Kasumi-1 (cell line): ENCODE measurements at regions not wholly inside any gene's neighbourhood (a gene's known extent, or its start where the extent isn't known, plus 50 kb on each side); places are given as distances from the start of the nearest gene placed in this dataset.

Experiments used
- DNase-seq, 2 experiments: peaks; one replicate each; lab custom pipeline; 2025; lab: John Stamatoyannopoulos, UW

DNA sequence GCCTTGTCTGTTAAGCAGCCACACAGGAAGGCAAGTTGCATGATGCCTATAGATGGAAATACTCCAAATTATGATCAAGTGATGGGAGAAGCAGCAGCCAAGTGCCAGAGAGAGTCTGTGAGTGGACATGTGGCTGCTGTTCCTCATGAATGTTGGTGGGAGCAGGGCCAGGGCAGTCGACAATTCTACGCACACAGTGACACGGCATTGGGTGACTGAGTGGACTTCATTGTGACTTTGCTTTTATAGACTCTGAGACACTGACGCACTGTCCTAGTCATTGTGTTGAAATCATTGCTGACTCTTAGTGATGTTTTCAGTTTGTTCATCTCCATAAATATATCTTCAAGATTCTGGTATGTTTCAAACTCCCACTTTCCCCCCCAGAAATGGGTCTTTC is 246.3 kb upstream of the SEMA6D start:
- no peak for DNase-seq

DNA sequence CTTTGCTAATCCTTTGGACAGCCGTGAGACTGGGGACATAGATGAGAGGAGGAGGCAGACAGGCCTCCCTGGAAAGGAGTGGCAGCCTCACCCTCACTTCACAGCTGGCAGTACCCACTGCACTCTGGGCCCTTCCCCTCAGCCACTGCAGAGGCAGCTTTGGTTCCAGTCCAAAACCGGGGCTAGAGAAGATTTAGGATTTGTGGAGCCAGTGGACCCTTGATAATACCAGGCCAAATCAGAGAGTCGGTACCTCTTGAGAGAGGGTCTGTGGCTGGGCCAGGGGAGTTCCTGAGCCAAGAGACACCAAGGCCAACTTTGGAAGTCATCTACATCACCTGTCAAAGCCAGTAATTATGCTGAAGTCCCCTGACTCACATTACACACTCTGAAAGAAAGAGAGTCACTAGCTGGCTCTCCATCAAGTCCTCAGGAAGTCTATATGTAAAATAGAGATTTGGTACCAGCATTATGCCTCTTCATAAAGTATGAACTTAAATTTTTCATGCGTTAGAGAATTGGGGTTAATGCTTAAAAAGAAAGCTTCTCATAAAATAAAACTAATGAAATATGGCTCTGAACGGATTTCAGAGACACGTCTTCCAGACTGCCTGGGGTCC is 244.1 kb upstream of the SEMA6D start:
- DNase-seq, result no peak

DNA sequence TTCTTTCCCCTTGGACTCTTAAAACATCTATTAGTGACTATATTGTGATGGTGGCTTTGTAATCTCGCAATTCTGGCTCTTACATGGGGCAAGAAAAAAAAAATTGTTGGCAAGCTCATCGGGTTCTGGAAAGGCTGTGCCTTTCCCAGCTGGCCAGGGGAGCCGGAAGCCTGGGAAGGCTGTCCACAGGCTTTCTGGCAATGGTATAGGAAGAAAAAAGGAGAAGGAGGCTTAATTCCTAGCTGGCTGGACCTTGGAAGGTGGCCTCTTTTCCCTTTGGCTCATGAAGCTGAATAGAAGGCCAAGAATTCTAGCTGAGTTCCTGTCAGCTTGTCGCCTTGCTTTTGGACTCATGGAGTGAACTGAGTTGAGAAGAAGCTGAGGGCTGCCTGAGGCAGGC is 243.5 kb upstream of the SEMA6D start:
- no peak for DNase-seq

DNA sequence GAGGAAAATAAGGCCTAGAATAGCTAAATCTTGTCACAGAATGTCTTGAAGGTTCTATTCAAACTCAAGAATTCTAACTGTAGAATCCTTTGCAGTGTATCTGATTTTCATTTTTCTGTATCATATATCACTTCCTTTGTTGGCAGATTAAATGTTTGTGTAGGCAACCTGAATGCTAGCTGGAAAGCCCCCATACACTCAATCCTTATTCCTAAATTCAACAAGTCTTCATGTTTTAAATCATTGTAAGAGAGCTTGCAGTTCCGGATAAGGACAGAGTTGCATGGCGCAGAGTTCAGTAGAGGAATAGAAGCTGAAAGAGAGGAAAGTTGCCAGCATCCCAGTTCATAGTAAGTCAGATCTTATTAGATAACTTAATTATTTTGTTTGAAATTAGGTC is 242.0 kb upstream of the SEMA6D start:
- DNase-seq, result no peak

DNA sequence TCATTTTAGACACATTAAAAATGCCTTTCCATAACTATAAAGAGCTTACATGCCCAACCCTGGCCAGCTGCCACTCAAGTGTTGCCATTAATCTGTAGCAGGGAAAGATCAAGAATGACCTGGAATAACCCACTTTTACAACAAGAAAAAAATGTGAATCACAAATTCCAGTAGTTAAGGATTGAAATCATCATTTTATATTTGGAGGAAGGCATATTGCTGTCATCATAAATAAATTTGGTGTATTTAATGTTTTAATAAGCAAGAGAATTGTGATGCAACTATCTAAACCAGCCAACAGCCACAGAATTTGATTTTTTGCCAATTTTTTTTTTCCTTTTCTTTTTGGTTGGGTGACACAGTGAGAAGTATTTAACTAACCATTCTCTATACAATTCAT is 240.0 kb upstream of the SEMA6D start:
- DNase-seq, result no peak

DNA sequence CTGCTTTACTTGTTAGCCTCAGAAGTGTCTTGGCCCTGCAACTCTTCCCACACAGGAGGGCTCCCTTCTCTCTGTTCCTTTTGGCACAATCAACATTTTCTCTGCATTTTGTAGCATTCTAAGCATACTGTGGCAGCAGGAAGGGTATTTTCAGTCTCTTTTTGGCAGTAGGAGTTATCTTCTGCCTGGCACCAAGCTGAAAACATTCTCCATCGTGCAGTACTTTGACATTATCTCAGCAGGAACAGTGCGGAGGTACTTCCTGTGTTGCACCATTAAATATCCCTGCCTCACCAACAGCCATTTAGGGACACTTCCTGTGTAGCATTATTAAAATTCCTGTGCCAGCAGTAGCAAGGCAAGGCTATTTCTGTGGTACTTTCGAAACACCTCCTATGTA is 233.2 kb upstream of the SEMA6D start:
- peak in 1 of 2 experiments; percentile 28 for DNase-seq

DNA sequence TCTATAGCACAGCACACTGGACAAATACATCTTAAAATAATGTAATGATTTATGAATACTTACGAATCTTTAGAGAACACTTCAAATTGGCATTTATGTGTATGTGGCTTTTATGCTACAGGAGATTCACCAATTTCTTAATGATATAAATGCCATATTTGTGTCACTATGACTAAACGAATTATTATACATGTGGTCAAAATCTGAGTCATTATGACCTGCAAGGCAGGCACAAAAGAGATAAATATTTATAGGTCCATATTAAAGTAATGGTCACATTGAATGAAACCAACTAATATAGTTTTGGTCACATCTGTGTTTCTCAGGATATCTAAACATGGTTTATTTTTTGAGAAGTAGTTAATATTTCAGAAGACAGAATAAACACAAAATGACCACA is 232.3 kb upstream of the SEMA6D start:
- DNase-seq, result no peak

DNA sequence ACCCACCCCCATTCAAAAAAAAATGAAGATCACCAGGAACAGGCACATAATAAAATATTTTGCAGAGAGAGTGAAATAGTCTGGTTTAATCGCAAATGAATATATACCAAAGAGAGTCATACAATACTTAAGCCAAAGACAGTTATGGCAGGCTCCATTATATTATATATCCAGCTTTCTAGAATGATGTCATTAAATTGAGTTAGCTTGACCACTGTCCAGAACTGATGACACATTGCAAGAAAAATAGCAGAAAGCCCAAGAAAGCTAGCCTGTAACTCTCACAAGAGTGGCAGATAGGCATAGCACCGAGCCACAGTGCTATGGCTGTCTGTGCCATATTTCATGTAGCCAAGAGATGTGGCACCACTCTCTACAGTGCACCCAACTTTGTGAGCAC is 231.9 kb upstream of the SEMA6D start:
- no peak for DNase-seq

DNA sequence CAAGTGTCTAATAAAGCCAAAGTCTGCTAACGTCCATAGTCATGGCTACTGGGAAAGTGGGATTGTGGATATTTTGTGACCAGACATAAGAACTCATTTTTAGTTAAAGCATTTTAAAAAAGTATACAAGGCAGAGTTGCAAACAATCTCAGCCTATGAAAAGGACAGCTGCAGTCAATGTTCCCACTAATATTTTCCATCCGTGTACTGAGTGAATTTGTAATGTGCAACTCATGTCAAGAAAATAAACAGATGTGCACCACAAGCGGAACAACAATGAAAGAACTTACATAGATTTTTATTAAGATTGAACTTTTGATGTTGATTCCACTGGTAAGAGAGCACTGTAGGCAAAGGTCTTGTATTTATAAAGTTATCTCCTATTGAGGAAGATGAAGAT is 231.3 kb upstream of the SEMA6D start:
- no peak for DNase-seq

DNA sequence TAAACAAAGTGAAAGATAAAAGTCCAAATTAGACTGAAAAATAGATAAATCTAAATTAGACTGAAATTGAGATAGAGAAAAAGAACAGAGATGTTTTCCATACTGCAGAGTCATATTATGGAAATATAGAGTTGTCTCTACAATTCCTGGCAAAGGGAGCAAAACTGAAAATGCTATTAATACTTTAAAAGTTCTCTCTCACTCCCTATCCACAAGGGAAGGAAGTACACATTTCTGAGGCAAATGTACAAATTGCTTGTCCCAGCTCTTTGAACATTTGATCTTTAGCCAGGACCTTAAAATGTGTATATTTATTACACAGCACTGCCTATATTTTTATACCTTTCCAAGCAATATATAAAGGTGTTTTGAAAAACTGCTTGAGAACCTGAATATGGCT is 225.1 kb upstream of the SEMA6D start:
- no peak for DNase-seq

DNA sequence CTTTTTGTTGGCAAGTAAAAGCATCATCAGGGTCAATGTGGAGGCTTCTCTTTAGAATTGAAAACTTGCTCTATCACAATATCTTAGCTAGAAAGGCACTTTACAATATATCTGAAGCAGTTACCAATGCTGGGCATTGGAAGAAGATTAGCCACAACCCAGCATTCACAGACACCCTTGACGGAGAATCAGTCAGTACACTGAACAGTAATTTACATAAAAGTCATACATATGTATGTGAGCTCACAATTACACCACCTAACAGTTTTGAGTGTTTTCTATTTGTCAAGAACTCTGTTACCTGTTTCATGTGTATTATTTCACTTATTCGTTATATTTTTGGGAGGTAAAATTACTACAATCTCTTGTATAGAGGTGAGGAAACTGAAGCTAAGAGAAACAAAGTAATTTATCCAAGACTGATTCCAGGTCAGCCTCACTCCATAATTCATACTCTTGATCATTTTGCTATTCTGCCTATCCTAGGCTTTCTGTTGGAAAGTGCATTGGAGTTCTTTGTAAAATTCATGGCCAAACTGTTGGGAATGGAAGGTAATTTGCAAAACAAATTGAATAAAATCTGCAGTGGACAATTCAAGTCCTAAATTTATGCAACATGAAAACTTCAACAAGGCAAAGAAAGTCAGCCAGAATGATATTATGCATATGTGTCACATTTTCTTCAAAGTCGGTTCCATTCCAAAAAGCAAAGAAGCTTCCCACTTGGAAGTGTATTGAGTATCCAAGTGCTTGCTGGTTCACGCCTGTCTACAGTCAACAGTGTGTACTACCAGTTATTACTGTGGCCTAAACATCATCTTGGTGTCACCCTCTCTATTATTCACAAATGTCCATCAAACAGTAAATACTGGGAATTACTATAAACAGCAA is 223.7 kb upstream of the SEMA6D start:
- DNase-seq, result no peak

DNA sequence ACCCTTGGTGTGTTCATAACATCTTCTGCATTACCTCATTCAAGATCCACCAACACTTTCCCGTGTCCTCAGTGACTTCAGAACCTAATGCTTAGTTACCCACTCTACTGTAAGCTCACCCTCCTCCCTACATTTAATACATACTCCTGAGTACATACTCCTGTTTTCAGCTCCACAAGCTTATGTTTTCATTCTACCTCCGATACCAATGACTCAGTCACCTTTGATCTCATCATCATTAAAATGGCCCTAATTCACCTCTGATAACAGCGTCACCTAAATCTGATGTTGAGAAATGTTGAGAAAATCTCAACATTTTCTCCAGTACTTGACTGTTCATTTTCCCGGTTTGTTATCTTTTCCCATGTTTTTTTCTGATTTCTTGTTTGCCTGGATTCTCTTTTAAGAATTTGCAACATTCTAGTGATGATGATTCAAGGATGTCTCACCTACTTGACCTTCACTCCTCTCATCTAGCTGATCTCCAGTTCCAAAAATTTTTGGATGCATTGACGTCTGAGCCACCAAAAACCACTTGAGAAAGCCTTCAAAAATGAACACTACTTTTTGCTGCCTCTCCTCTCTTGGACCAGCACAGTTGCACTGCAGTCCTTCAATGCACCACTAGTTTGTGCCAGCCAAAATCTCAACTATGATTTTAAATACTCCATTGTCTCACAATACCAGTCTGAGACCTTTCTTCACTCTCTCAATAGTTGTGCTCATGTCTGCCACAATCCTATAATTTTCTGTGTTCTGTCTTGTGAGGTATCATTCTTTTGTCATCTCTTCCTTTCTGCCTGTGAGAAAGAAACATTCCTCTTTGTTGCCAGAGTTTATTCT is 220.7 kb upstream of the SEMA6D start:
- peak; percentile 7 to 12 for DNase-seq

DNA sequence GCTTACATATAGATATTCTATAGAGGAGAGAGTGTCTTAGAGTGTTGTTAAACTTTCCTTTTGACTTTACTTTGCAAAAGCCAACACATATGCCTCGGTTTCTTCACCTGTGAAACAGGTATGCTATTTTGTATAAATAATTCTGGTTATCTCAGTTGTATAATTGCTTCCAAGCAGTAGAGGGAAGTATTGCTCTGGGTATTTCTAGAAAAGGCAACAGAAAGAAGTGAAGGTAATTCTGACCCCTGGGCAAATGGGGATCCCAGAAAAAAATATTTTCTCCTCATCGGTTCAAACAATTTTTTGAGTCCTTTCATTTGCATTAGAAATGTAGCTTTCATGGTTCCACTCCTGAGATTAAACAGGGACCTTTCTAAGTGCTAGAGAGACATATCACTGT is 216.5 kb upstream of the SEMA6D start:
- DNase-seq, result peak in 1 of 2 experiments; percentile 4

DNA sequence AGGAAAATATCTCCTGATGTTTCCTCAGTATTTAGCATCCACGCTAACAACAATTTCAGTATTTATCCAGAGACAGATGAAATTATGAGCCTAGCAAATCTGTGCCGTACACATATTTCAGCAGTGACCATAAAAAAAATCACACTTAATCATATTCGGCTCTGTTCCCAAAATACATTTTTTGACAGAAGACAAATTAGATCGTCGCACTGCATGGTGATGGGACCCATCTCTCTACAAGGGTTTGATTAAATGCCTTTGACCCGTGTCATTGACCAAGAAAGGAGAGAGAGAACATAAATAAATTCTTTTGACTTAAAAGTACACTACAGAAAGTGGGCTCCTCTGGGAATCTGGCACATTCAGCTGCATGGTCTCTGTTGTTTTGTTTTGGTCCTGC is 215.3 kb upstream of the SEMA6D start:
- DNase-seq, result no peak

DNA sequence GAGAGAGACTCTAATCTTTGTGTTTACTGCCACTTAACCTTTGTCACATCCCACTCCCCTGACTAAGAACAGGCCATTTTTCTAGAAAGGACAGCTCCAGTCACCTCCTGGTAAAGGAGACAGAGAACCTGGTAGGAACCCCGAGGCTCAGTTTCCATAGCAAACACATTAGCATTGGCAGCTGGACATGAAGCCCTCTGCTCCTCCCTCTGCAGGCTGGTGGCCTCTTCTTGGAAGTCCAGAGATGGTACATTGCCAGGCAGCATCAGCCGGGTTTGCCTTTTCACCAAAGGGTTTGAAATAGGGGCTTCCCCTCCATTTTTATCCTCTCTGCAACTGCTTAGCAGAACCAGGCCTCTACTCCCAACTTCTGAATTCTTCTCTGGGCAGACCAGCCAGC is 213.4 kb upstream of the SEMA6D start:
- no peak for DNase-seq

DNA sequence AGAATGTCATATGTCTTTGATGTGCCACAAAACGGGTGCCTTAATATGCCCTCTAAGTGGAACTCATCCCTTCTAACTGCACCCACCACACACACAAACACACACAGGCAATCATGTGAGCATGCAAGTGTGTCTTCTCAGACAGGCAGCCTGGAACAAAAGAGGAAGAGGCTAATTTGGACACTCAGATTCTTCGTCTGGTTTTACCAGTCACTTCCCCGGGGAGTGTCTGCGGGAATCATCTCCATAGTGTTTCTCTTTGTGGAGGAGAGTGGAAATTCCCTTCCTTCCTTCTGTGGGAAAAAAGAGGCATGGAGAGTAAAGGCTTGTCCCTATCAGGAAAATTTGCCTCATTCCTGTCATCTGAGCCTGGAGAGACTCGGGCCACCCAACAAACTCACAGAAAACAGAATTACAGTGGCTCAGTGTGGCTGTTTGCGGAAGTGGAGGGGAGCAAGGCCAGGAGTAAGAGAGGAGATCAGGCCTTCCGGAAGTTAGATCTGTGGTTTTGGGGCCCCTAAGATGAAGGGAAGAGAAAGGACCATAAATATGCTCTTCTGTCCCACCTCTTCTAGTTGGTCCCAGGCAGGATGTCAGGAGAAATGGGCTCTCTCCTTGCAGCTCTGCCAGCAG is 212.6 kb upstream of the SEMA6D start:
- peak; percentile 91 to 92 for DNase-seq

DNA sequence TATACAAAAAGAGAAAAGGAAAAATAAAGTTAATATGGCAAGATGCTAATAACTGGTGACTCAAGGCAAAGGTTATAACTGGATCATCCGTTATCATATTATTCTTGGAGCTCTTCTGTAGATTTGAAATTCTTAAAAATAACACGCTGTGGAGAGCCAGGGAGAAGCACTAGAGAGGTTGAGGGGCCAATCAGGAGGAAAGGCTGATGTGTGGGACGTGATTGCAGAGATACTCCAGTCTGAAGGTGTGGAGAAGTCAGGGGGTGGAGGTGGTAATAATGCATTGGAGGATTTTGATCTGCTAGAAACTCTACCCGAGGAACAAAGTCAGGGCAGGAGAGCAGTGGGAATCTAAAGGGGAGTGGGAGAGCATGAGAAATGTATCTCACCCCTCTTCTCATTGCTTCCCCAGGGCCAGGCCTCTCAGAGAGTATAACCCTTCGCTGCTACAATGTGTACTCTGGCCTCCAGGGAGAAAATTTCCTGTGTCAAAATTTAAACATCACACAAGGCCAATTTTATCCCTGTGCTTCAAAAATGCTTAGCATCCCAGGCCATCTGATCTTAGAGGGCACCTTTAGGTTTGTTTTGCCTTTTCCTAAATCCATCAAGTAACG is 211.5 kb upstream of the SEMA6D start:
- DNase-seq, result peak in 1 of 2 experiments; percentile 23

DNA sequence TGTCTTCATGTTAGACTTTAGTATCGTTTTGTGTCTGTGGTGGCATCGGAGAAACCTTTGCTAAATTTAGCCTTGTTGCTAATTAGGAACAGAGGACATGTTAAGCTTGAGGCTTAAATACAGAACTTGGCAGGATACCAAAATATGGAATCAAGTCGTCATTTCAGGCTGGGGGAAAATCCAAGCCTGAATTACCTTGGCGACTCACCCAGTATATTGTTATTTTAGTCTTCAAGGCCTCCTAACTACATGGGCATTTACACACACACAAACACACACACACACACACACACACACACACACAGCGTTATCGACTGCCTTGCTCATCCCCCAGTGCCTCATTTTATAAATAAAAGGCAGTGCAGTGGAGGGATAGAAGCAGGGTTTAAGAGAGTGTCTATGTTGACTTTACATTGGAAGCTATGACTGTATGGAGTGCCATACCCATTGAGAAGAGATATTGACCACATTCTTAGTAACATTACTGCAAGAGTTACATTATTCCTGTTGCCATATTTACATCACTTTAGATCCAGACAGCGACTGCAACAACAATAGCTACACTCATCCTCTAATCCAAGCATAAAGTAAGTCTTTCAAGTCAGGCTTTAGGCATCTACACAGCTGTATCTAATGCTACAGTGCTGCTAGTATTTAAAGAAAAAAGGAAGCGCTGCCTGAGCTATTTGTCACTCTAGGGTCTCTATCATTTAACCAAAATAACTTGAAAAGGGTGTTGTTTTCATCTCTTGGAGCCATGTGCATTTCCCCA is 210.8 kb upstream of the SEMA6D start:
- DNase-seq, result peak; percentile 23 to 32

DNA sequence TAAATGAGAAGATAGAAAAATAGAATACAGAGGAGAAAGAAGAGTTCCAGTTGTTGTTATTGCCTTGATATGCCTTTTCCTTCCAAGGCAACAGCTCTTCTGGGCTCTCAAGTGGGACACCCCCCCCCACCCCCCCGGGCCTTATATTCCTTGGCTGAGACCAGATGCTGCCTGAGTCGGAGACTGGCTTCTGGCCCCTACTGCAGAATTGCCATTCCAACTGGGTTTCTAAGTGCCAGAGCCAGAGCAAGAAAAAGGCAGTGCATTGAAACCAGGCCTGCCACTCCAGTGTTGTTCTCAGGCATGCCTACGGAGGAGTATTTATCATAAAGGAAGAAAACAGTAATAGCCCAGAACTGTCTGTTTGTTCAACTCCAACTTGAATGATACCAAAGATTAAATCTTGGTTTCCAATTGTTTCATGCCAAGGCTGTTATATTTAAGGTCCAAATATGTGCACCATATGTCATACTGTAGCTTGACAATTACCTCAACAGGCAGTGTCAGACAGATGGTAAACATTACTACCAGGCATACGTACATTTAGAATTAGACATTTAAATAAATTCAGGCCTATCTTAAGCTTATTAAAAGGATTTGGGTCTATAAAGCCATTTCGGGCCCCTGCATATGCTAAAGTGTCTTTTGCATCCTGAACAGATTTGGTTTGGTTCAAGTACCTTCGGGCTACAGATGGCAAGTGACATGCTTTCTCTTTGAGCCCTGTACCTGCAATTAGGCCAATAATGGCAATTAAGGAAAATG is 209.9 kb upstream of the SEMA6D start:
- no peak for DNase-seq

DNA sequence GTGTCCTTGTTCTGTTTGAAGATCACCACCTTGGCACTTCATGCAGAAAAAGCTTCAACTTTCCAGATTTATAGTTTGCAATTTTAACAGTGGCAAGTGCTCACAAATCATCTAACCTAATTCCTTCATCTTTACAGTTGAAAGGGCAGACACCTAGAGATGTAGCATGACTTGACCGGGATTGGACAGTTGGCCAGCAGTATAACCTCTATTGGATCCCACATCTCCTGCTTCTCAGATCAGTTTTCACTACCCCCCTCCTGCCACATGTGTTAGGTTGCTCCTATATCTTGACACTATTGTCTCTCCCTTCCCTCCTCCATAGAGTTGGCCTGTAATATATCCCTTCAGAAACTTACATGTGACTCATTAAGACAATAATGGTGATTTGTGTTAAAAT is 206.0 kb upstream of the SEMA6D start:
- DNase-seq, result no peak
